Activated naive CD4-positive, alpha-beta T cell treated with anti-CD3 and anti-CD28 coated beads, Interleukin-2, amount 10 ng/mL, durations not matched to agents 7 days and 5 days (primary cell): ENCODE measurements at regions not wholly inside any gene's neighbourhood (a gene's known extent, or its start where the extent isn't known, plus 50 kb on each side); places are given as distances from the start of the nearest gene placed in this dataset.

ENCODE experiments used
- CTCF ChIA-PET: fragments of 350-600 bp; sonication (Branson Sonifier 250); formaldehyde crosslinking; loops from one replicate; lab custom pipeline; 2021; ENCODE audit warnings: antibody characterized with exemption; lab: Charles Lee
- DNase-seq: peaks from one replicate; pipeline ENCODE4 v3.0.0-alpha.2; 2020
- H3K27ac Mint-ChIP-seq: one replicate; pipeline ENCODE4 v1.8.0; 2021; ENCODE audit warnings: mild to moderate bottlenecking, moderate library complexity, mixed read lengths
- H3K27me3 Mint-ChIP-seq: one replicate; pipeline ENCODE4 v1.8.0; 2021; ENCODE audit warnings: mild to moderate bottlenecking, mixed read lengths
- H3K36me3 Mint-ChIP-seq: one replicate; pipeline ENCODE4 v1.8.0; 2021; ENCODE audit warnings: mixed read lengths
- H3K4me1 Mint-ChIP-seq: one replicate; pipeline ENCODE4 v1.8.0; 2021; ENCODE audit warnings: mixed read lengths
- H3K4me3 Mint-ChIP-seq: one replicate; pipeline ENCODE4 v1.8.0; 2021; ENCODE audit warnings: mild to moderate bottlenecking, moderate library complexity, mixed read lengths
- H3K9me3 Mint-ChIP-seq: one replicate; pipeline ENCODE4 v1.8.0; 2021; ENCODE audit warnings: mixed read lengths

- H3K4me1 Mint-ChIP-seq, result no peaks in the 10 kb centered on the region
- H3K9me3 Mint-ChIP-seq, result no peaks in the 10 kb centered on the region
- H3K36me3 Mint-ChIP-seq, result no peaks in the 10 kb centered on the region
- no peak overlapping the region for H3K4me3 Mint-ChIP-seq
- no peaks in the 10 kb centered on the region for H3K27me3 Mint-ChIP-seq
- no peak for DNase-seq
- CTCF ChIA-PET, result no interaction called here
- H3K27ac Mint-ChIP-seq, result no peak overlapping the region
Observed at GRCh38 chr13:82678052-82678451, 1204.2 kb downstream of the SLITRK1 start.

GRCh38 chr13:82675024-82675423 lies 1207.2 kb downstream of the SLITRK1 start:
- CTCF ChIA-PET, result no interaction called here
- Mint-ChIP-seq H3K36me3 (no peaks in the 10 kb centered on the region), H3K27me3 (no peaks in the 10 kb centered on the region), H3K27ac (no peak overlapping the region), H3K4me1 (no peaks in the 10 kb centered on the region), H3K9me3 (no peaks in the 10 kb centered on the region), H3K4me3 (no peak overlapping the region)
- DNase-seq, result no peak

GRCh38 chr13:82674546-82674945 lies 1207.7 kb downstream of the SLITRK1 start:
- H3K27me3 Mint-ChIP-seq, result no peaks in the 10 kb centered on the region

GRCh38 chr13:82672248-82672647 lies 1210.0 kb downstream of the SLITRK1 start:
- Mint-ChIP-seq H3K4me1 (no peaks in the 10 kb centered on the region), H3K27ac (no peak overlapping the region), H3K27me3 (no peaks in the 10 kb centered on the region), H3K36me3 (no peaks in the 10 kb centered on the region), H3K4me3 (no peak overlapping the region), H3K9me3 (no peaks in the 10 kb centered on the region)
- CTCF ChIA-PET, result no interaction called here
- no peak for DNase-seq

More at GRCh38 chr13:82674546-82674945, 1207.7 kb downstream of the SLITRK1 start:
- Mint-ChIP-seq H3K27ac (no peak overlapping the region), H3K36me3 (no peaks in the 10 kb centered on the region), H3K4me1 (no peaks in the 10 kb centered on the region), H3K4me3 (no peak overlapping the region), H3K9me3 (no peaks in the 10 kb centered on the region)
- CTCF ChIA-PET, result no interaction called here
- no peak for DNase-seq

GRCh38 chr13:82664183-82664582 lies 1218.1 kb downstream of the SLITRK1 start:
- Mint-ChIP-seq H3K36me3 (no peaks in the 10 kb centered on the region), H3K27me3 (no peaks in the 10 kb centered on the region), H3K9me3 (peaks cover 4% of the 10 kb centered on the region), H3K4me1 (no peaks in the 10 kb centered on the region), H3K27ac (no peak overlapping the region), H3K4me3 (no peak overlapping the region)
- CTCF ChIA-PET, result no interaction called here
- no peak for DNase-seq

- H3K4me3 Mint-ChIP-seq, result no peak overlapping the region
- no peaks in the 10 kb centered on the region for H3K4me1 Mint-ChIP-seq
- DNase-seq, result no peak
- H3K9me3 Mint-ChIP-seq, result peaks cover 4% of the 10 kb centered on the region
- H3K27me3 Mint-ChIP-seq, result no peaks in the 10 kb centered on the region
- H3K36me3 Mint-ChIP-seq, result no peaks in the 10 kb centered on the region
- H3K27ac Mint-ChIP-seq, result no peak overlapping the region
- CTCF ChIA-PET, result no interaction called here
Observed at GRCh38 chr13:82661126-82661525, 1221.1 kb downstream of the SLITRK1 start.

- H3K36me3 Mint-ChIP-seq, result no peaks in the 10 kb centered on the region
- H3K4me3 Mint-ChIP-seq, result no peak overlapping the region
- H3K27me3 Mint-ChIP-seq, result no peaks in the 10 kb centered on the region
- H3K9me3 Mint-ChIP-seq, result peaks cover 4% of the 10 kb centered on the region
- no peak for DNase-seq
- no peaks in the 10 kb centered on the region for H3K4me1 Mint-ChIP-seq
- CTCF ChIA-PET, result no interaction called here
- no peak overlapping the region for H3K27ac Mint-ChIP-seq
Observed at GRCh38 chr13:82658811-82659210, 1223.5 kb downstream of the SLITRK1 start.

- Mint-ChIP-seq H3K27ac (no peak overlapping the region), H3K36me3 (no peaks in the 10 kb centered on the region), H3K27me3 (no peaks in the 10 kb centered on the region), H3K4me1 (no peaks in the 10 kb centered on the region), H3K4me3 (no peak overlapping the region), H3K9me3 (peaks cover 4% of the 10 kb centered on the region)
- no peak for DNase-seq
- CTCF ChIA-PET, result no interaction called here
Observed at GRCh38 chr13:82657471-82657870, 1224.8 kb downstream of the SLITRK1 start.

- no peaks in the 10 kb centered on the region for H3K4me1 Mint-ChIP-seq
- H3K27me3 Mint-ChIP-seq, result no peaks in the 10 kb centered on the region
- H3K9me3 Mint-ChIP-seq, result no peaks in the 10 kb centered on the region
- H3K4me3 Mint-ChIP-seq, result no peak overlapping the region
- no peaks in the 10 kb centered on the region for H3K36me3 Mint-ChIP-seq
- H3K27ac Mint-ChIP-seq, result no peak overlapping the region
- CTCF ChIA-PET, result no interaction called here
- no peak for DNase-seq
Observed at GRCh38 chr13:82654861-82655855, 1227.1 kb downstream of the SLITRK1 start.

GRCh38 chr13:82654143-82654542 lies 1228.1 kb downstream of the SLITRK1 start:
- Mint-ChIP-seq H3K9me3 (no peaks in the 10 kb centered on the region), H3K27me3 (no peaks in the 10 kb centered on the region), H3K4me3 (no peak overlapping the region), H3K36me3 (no peaks in the 10 kb centered on the region), H3K4me1 (no peaks in the 10 kb centered on the region), H3K27ac (no peak overlapping the region)
- CTCF ChIA-PET, result no interaction called here
- DNase-seq, result no peak

- Mint-ChIP-seq H3K9me3 (no peaks in the 10 kb centered on the region), H3K36me3 (no peaks in the 10 kb centered on the region), H3K4me1 (no peaks in the 10 kb centered on the region), H3K27me3 (no peaks in the 10 kb centered on the region), H3K4me3 (no peak overlapping the region), H3K27ac (no peak overlapping the region)
- CTCF ChIA-PET, result no interaction called here
- DNase-seq, result no peak
Observed at GRCh38 chr13:82647540-82647939, 1234.7 kb downstream of the SLITRK1 start.

- CTCF ChIA-PET, result no interaction called here
- Mint-ChIP-seq H3K4me3 (no peak overlapping the region), H3K4me1 (no peaks in the 10 kb centered on the region), H3K27ac (no peak overlapping the region), H3K36me3 (no peaks in the 10 kb centered on the region), H3K9me3 (peaks cover 15% of the 10 kb centered on the region), H3K27me3 (no peaks in the 10 kb centered on the region)
- DNase-seq, result no peak
Observed at GRCh38 chr13:82636119-82636518, 1246.2 kb downstream of the SLITRK1 start.

- Mint-ChIP-seq H3K9me3 (peaks cover 15% of the 10 kb centered on the region), H3K27me3 (no peaks in the 10 kb centered on the region)
- CTCF ChIA-PET, result no interaction called here
Observed at GRCh38 chr13:82634946-82635345, 1247.3 kb downstream of the SLITRK1 start.

GRCh38 chr13:82627183-82627582 lies 1255.1 kb downstream of the SLITRK1 start:
- Mint-ChIP-seq H3K36me3 (no peaks in the 10 kb centered on the region), H3K4me3 (no peak overlapping the region), H3K4me1 (no peaks in the 10 kb centered on the region), H3K27me3 (no peaks in the 10 kb centered on the region), H3K9me3 (peaks cover 2% of the 10 kb centered on the region), H3K27ac (no peak overlapping the region)
- no peak for DNase-seq
- CTCF ChIA-PET, result no interaction called here

More at GRCh38 chr13:82634946-82635345, 1247.3 kb downstream of the SLITRK1 start:
- no peak overlapping the region for H3K27ac Mint-ChIP-seq
- H3K4me3 Mint-ChIP-seq, result no peak overlapping the region
- no peaks in the 10 kb centered on the region for H3K36me3 Mint-ChIP-seq
- no peaks in the 10 kb centered on the region for H3K4me1 Mint-ChIP-seq
- no peak for DNase-seq

GRCh38 chr13:82625717-82626116 lies 1256.6 kb downstream of the SLITRK1 start:
- no peaks in the 10 kb centered on the region for H3K4me1 Mint-ChIP-seq
- DNase-seq, result no peak
- H3K9me3 Mint-ChIP-seq, result peaks cover 1% of the 10 kb centered on the region
- H3K27me3 Mint-ChIP-seq, result no peaks in the 10 kb centered on the region
- no peak overlapping the region for H3K4me3 Mint-ChIP-seq
- H3K36me3 Mint-ChIP-seq, result no peaks in the 10 kb centered on the region
- CTCF ChIA-PET, result no interaction called here
- H3K27ac Mint-ChIP-seq, result no peak overlapping the region
